WTC11 (cell line): ENCODE measurements at regions not wholly inside any gene's neighbourhood (a gene's known extent, or its start where the extent isn't known, plus 50 kb on each side); places are given as distances from the start of the nearest gene placed in this dataset.

Experiments used
- ATAC-seq: fragments of 200-7000 bp; cut with Tn5 transposase; 2 replicates; pipeline ENCODE4 v1.10.0; 2021; ENCODE audit warnings: mild to moderate bottlenecking, moderate library complexity
- CTCF ChIA-PET: fragments of 300-600 bp; sonication (Branson Sonifier 250); formaldehyde crosslinking; loops from one replicate; lab custom pipeline; 2021; ENCODE audit warnings: antibody characterized with exemption; lab: Charles Lee
- POLR2A ChIA-PET: fragments of 350-600 bp; sonication (Branson Sonifier 250); formaldehyde crosslinking; loops from one replicate; lab custom pipeline; 2021; ENCODE audit warnings: antibody characterized with exemption; lab: Charles Lee
- DNase-seq: peaks from one replicate; pipeline ENCODE4 v3.0.0; 2021; ENCODE audit warnings: low spot score
- H3K27ac Mint-ChIP-seq: 2 replicates; pipeline ENCODE4 v1.8.0; 2021; ENCODE audit warnings: mixed read lengths
- H3K27me3 Mint-ChIP-seq: 2 replicates; pipeline ENCODE4 v1.8.0; 2021; ENCODE audit warnings: low read depth, mild to moderate bottlenecking, moderate library complexity, mixed read lengths
- H3K36me3 Mint-ChIP-seq: 2 replicates; pipeline ENCODE4 v1.8.0; 2021; ENCODE audit warnings: mixed read lengths
- H3K4me1 Mint-ChIP-seq: 2 replicates; pipeline ENCODE4 v1.8.0; 2022; ENCODE audit warnings: mixed read lengths
- H3K4me3 Mint-ChIP-seq: 2 replicates; pipeline ENCODE4 v1.8.0; 2021; ENCODE audit warnings: mild to moderate bottlenecking, moderate library complexity, mixed read lengths
- H3K9me3 Mint-ChIP-seq: 2 replicates; pipeline ENCODE4 v1.8.0; 2021; ENCODE audit warnings: mixed read lengths
- ARID4B ChIP-seq: sonication (generic); formaldehyde crosslinking; IDR thresholded peaks from 2 replicates; pipeline ENCODE4 v1.8.0; 2023; ENCODE audit warnings: missing genetic modification reagents, mild to moderate bottlenecking, borderline replicate concordance
- ATF1 ChIP-seq: sonication (generic); formaldehyde crosslinking; IDR thresholded peaks from 2 replicates; pipeline ENCODE4 v1.8.1; 2023; ENCODE audit warnings: mild to moderate bottlenecking, moderate library complexity, missing genetic modification reagents
- ATF3 ChIP-seq: sonication (generic); formaldehyde crosslinking; conservative IDR thresholded peaks from 2 replicates; pipeline ENCODE4 v1.8.1; 2022; ENCODE audit warnings: mild to moderate bottlenecking, missing genetic modification reagents
- CREM ChIP-seq: sonication (generic); formaldehyde crosslinking; IDR thresholded peaks from 2 replicates; pipeline ENCODE4 v1.8.1; 2022; ENCODE audit warnings: mild to moderate bottlenecking, missing genetic modification reagents, moderate library complexity
- E2F5 ChIP-seq: sonication (generic); formaldehyde crosslinking; IDR thresholded peaks from 2 replicates; pipeline ENCODE4 v1.8.1; 2022; ENCODE audit warnings: mild to moderate bottlenecking, moderate library complexity, missing genetic modification reagents
- GABPB1 ChIP-seq: sonication (generic); formaldehyde crosslinking; IDR thresholded peaks from 2 replicates; pipeline ENCODE4 v1.8.1; 2023; ENCODE audit warnings: mild to moderate bottlenecking, missing genetic modification reagents
- IRF1 ChIP-seq: sonication (generic); formaldehyde crosslinking; IDR thresholded peaks from 2 replicates; pipeline ENCODE4 v1.8.0; 2023; ENCODE audit warnings: missing genetic modification reagents
- MAX ChIP-seq: sonication (generic); formaldehyde crosslinking; IDR thresholded peaks from 2 replicates; pipeline ENCODE4 v1.8.0; 2022; ENCODE audit warnings: mild to moderate bottlenecking, missing genetic modification reagents
- MLX ChIP-seq: sonication (generic); formaldehyde crosslinking; IDR thresholded peaks from 2 replicates; pipeline ENCODE4 v1.8.1; 2023; ENCODE audit warnings: mild to moderate bottlenecking, missing genetic modification reagents, moderate library complexity
- NFYB ChIP-seq: sonication (generic); formaldehyde crosslinking; conservative IDR thresholded peaks from 2 replicates; pipeline ENCODE4 v1.8.0; 2022; ENCODE audit warnings: low read depth, missing genetic modification reagents
- PRDM15 ChIP-seq: sonication (generic); formaldehyde crosslinking; IDR thresholded peaks from 2 replicates; pipeline ENCODE4 v1.8.0; 2022; ENCODE audit warnings: missing genetic modification reagents
- TCF7 ChIP-seq: sonication (generic); formaldehyde crosslinking; IDR thresholded peaks from 2 replicates; pipeline ENCODE4 v1.8.0; 2022; ENCODE audit warnings: mild to moderate bottlenecking, low read depth, missing genetic modification reagents, moderate library complexity
- TEAD1 ChIP-seq: sonication (generic); formaldehyde crosslinking; IDR thresholded peaks from 2 replicates; pipeline ENCODE4 v1.8.0; 2022; ENCODE audit warnings: mild to moderate bottlenecking, missing genetic modification reagents
- TP53 ChIP-seq: sonication (generic); formaldehyde crosslinking; IDR thresholded peaks from 2 replicates; pipeline ENCODE4 v1.8.1; 2023; ENCODE audit warnings: mild to moderate bottlenecking, missing genetic modification reagents
- USF2 ChIP-seq: sonication (generic); formaldehyde crosslinking; IDR thresholded peaks from 2 replicates; pipeline ENCODE4 v1.8.1; 2023; ENCODE audit warnings: mild to moderate bottlenecking, missing genetic modification reagents, moderate library complexity
- ZNF263 ChIP-seq: sonication (generic); formaldehyde crosslinking; IDR thresholded peaks from 2 replicates; pipeline ENCODE4 v1.8.1; 2022; ENCODE audit warnings: low read depth, mild to moderate bottlenecking, moderate library complexity, missing genetic modification reagents

GRCh38 chr11:92569726-92570125 lies 345.1 kb downstream of the FAT3 start (continued):
- TF ChIP-seq ARID4B (no peak), PRDM15 (CRISPR knock-in tag) (no peak), IRF1 (CRISPR knock-in tag) (no peak)

GRCh38 chr11:92572559-92572958 lies 347.9 kb downstream of the FAT3 start:
- ATAC-seq (no peak), DNase-seq (no peak)
- POLR2A ChIA-PET, result no interaction called here
- H3K27ac Mint-ChIP-seq, result no peak overlapping the region
- CTCF ChIA-PET, result no interaction called here
- H3K4me3 Mint-ChIP-seq, result no peak overlapping the region
- peaks cover 10% of the 10 kb centered on the region; the same call in 1 of the 2 replicates for H3K27me3 Mint-ChIP-seq
- no peaks in the 10 kb centered on the region for H3K9me3 Mint-ChIP-seq
- H3K36me3 Mint-ChIP-seq, result no peaks in the 10 kb centered on the region
- H3K4me1 Mint-ChIP-seq, result peaks cover 15% of the 10 kb centered on the region
- no peak for TF ChIP-seq E2F5 (CRISPR knock-in tag)
- TF ChIP-seq MLX, result no peak
- no peak for TF ChIP-seq ATF1 (CRISPR knock-in tag)
- TF ChIP-seq GABPB1 (CRISPR knock-in tag), result no peak
- no peak for TF ChIP-seq TCF7
- TF ChIP-seq TP53 (CRISPR knock-in tag), result no peak
- no peak for TF ChIP-seq MAX
- no peak for TF ChIP-seq CREM (CRISPR knock-in tag)
- no peak for TF ChIP-seq USF2 (CRISPR knock-in tag)
- TF ChIP-seq TEAD1 (CRISPR knock-in tag), result no peak
- TF ChIP-seq ZNF263 (CRISPR knock-in tag), result no peak
- no peak for TF ChIP-seq ATF3 (CRISPR knock-in tag)
- no peak for TF ChIP-seq NFYB (CRISPR knock-in tag)
- TF ChIP-seq, all 79 proteins: peak for 0
